IMR-90 (cell line): ENCODE measurements at regions not wholly inside any gene's neighbourhood (a gene's known extent, or its start where the extent isn't known, plus 50 kb on each side); places are given as distances from the start of the nearest gene placed in this dataset.

Experiments
- ATAC-seq: fragments of 200-7000 bp; cut with Tn5 transposase; 2 replicates; pipeline ENCODE4 v1.9.1; 2020; ENCODE audit warnings: low read depth, mild to moderate bottlenecking, moderate library complexity
- BruUV-seq: library from RNA; stranded (reverse); fragments of 400-500 nt; replicated peaks from 2 replicates; lab custom pipeline; 2021; lab: Mats Ljungman, UMichigan
- CTCF ChIA-PET: fragments of 300-600 bp; formaldehyde crosslinking; extraction: SDS; loops from one replicate; lab custom pipeline; 2021; ENCODE audit warnings: antibody characterized with exemption; lab: Yijun Ruan, JAX
- POLR2A ChIA-PET: fragments of 300-600 bp; sonication (Branson Sonifier 250); formaldehyde crosslinking; loops from one replicate; lab custom pipeline; 2022; ENCODE audit warnings: antibody characterized with exemption; ENCODE audit not compliant: unreplicated experiment; lab: Charles Lee
- DNase-seq: peaks from one replicate; pipeline ENCODE4 v3.0.0; 2013
- H2AFZ ChIP-seq: replicated peaks from 2 replicates; pipeline ENCODE3; 2013; ENCODE audit warnings: low read length, mild to moderate bottlenecking; ENCODE audit not compliant: poor library complexity
- H2AK5ac ChIP-seq: 2 replicates; pipeline ENCODE4 v1.6.1; 2013; ENCODE audit warnings: low read depth, low read length, inconsistent platforms
- H2AK9ac ChIP-seq: replicated peaks from 2 replicates; pipeline ENCODE3; 2013; ENCODE audit warnings: mild to moderate bottlenecking, low read depth, low read length, moderate library complexity; ENCODE audit not compliant: poor library complexity
- H2BK120ac ChIP-seq: 2 replicates; pipeline ENCODE4 v1.6.1; 2013; ENCODE audit warnings: low read depth, low read length, inconsistent platforms
- H2BK15ac ChIP-seq: 3 replicates; pipeline ENCODE4 v1.6.1; 2013; ENCODE audit warnings: low read depth, low read length, inconsistent platforms
- H2BK20ac ChIP-seq: 2 replicates; pipeline ENCODE4 v1.6.1; 2013; ENCODE audit warnings: low read depth, mild to moderate bottlenecking, inconsistent platforms, low read length, moderate library complexity
- H2BK5ac ChIP-seq: 2 replicates; pipeline ENCODE4 v1.6.1; 2013; ENCODE audit warnings: mild to moderate bottlenecking, low read depth, low read length, inconsistent platforms; ENCODE audit not compliant: poor library complexity, severe bottlenecking
- H3K14ac ChIP-seq: replicated peaks from 2 replicates; pipeline ENCODE4 v1.6.1; 2013; ENCODE audit warnings: low read depth, low read length, inconsistent platforms
- H3K18ac ChIP-seq: 2 replicates; pipeline ENCODE4 v1.6.1; 2013; ENCODE audit warnings: low read depth, low read length, control low read depth
- H3K23ac ChIP-seq: 2 replicates; pipeline ENCODE4 v1.6.1; 2013; ENCODE audit warnings: low read depth, low read length, inconsistent platforms
- H3K27ac ChIP-seq: 2 replicates; pipeline ENCODE4 v1.5.1; 2013; ENCODE audit warnings: mild to moderate bottlenecking, control low read depth, low read length; ENCODE audit not compliant: insufficient read depth
- H3K27me3 ChIP-seq: 2 replicates; pipeline ENCODE4 v1.6.1; 2013; ENCODE audit warnings: low read length; ENCODE audit not compliant: control insufficient read depth, insufficient read depth
- H3K36me3 ChIP-seq: 2 replicates; pipeline ENCODE4 v1.6.1; 2013; ENCODE audit warnings: low read length, mixed read lengths; ENCODE audit not compliant: control insufficient read depth, insufficient read depth
- H3K4ac ChIP-seq: 2 replicates; pipeline ENCODE4 v1.6.1; 2013; ENCODE audit warnings: low read depth, low read length, inconsistent platforms
- H3K4me1 ChIP-seq: 2 replicates; pipeline ENCODE4 v1.6.1; 2013; ENCODE audit warnings: low read length, mixed read lengths; ENCODE audit not compliant: control insufficient read depth, insufficient read depth
- H3K4me2 ChIP-seq: 2 replicates; pipeline ENCODE4 v1.6.1; 2013; ENCODE audit warnings: low read depth, mild to moderate bottlenecking, control low read depth, low read length, moderate library complexity
- H3K4me3 ChIP-seq: 2 replicates; pipeline ENCODE4 v1.5.1; 2013; ENCODE audit warnings: low read depth, mild to moderate bottlenecking, control low read depth, low read length, moderate library complexity; ENCODE audit not compliant: insufficient read depth
- H3K56ac ChIP-seq: 2 replicates; pipeline ENCODE4 v1.6.1; 2013; ENCODE audit warnings: low read length, inconsistent platforms; ENCODE audit not compliant: insufficient read depth; ENCODE audit errors: extremely low read depth
- H3K79me1 ChIP-seq, 2 experiments: 2 replicates each; pipeline ENCODE4 v1.6.1; 2013; ENCODE audit warnings: low read length in 2 of 2, inconsistent platforms in 1 of 2, low read depth in 1 of 2
- H3K9ac ChIP-seq: 2 replicates; pipeline ENCODE4 v1.6.1; 2013; ENCODE audit warnings: low read depth, low read length, control low read depth
- H3K9me1 ChIP-seq: 2 replicates; pipeline ENCODE4 v1.6.1; 2013; ENCODE audit warnings: low read length, inconsistent platforms; ENCODE audit not compliant: insufficient read depth
- H3K9me3 ChIP-seq: 2 replicates; pipeline ENCODE4 v1.6.1; 2013; ENCODE audit warnings: low read length; ENCODE audit not compliant: control insufficient read depth, insufficient read depth
- H4K20me1 ChIP-seq: 2 replicates; pipeline ENCODE4 v1.6.1; 2013; ENCODE audit warnings: low read length, inconsistent platforms; ENCODE audit not compliant: insufficient read depth
- H4K5ac ChIP-seq: 2 replicates; pipeline ENCODE4 v1.6.1; 2013; ENCODE audit warnings: mild to moderate bottlenecking, low read depth, low read length, control low read depth
- H4K8ac ChIP-seq, 2 experiments: 2 replicates each; pipeline ENCODE4 v1.6.1; 2013; ENCODE audit warnings: low read depth in 2 of 2, low read length in 2 of 2, control low read depth in 1 of 2, inconsistent platforms in 1 of 2
- H4K91ac ChIP-seq: 2 replicates; pipeline ENCODE4 v1.6.1; 2013; ENCODE audit warnings: low read depth, low read length, inconsistent platforms; ENCODE audit not compliant: insufficient read depth
- RAD21 ChIP-seq: IDR thresholded peaks from 2 replicates; pipeline ENCODE4 v1.6.1; 2012; ENCODE audit warnings: low read length, improper control_type of control experiment
- WGBS, 2 experiments: methylation state at CpG; one replicate each; pipeline versions ENCODE4 v1.1.5 to v1.1.7; 2013; ENCODE audit warnings: missing lambda C conversion rate in 2 of 2; ENCODE audit not compliant: insufficient read length in 1 of 2; ENCODE audit errors: extremely low coverage in 2 of 2; 5-methylcytosine and 5-hydroxymethylcytosine counted together
- dilution Hi-C: fragments of 300-500 bp; cut with HindIII; formaldehyde crosslinking; loops from one replicate; pipeline ENCODE4 v1.14.3; 2018; ENCODE audit warnings: low sequenced_read_pairs; ENCODE audit not compliant: unreplicated experiment
- in situ Hi-C: fragments of 300-500 bp; cut with MboI; formaldehyde crosslinking; loops from 3 replicates; pipeline ENCODE4 v1.14.3; 2019; ENCODE audit warnings: low sequenced_read_pairs, inconsistent platforms, mixed read lengths
- intact Hi-C: fragments of 100-400 bp; cut with micrococcal nuclease; formaldehyde crosslinking; loops from 2 replicates; pipeline ENCODE4 v1.10.0; 2022

- no peak overlapping the region for H4K8ac ChIP-seq
These were observed 62.0 kb upstream of the KLF13 start for GRCh38 chr15:31264559-31265089.

More at GRCh38 chr15:31264559-31265089, 62.0 kb upstream of the KLF13 start:
- Histone ChIP-seq H3K14ac (no peak overlapping the region), H3K23ac (no peak overlapping the region), H4K91ac (no peak overlapping the region), H2AFZ (peak overlapping the region; percentile 44), H3K9me3 (no peaks in the 10 kb centered on the region), H4K5ac (no peak overlapping the region), H2BK5ac (no peak overlapping the region), H2AK9ac (no peak overlapping the region), H3K4ac (no peak overlapping the region), H2BK15ac (no peak overlapping the region), H3K79me1 (no peaks in the 10 kb centered on the region), H3K27ac (no peak overlapping the region), H3K27me3 (peaks cover 7% of the 10 kb centered on the region; the same call in 1 of the 2 replicates), H3K18ac (no peak overlapping the region), H4K20me1 (no peaks in the 10 kb centered on the region), H2BK120ac (no peak overlapping the region), H3K36me3 (no peaks in the 10 kb centered on the region), H2BK20ac (no peak overlapping the region), H2AK5ac (no peak overlapping the region), H3K9me1 (no peaks in the 10 kb centered on the region), H3K9ac (no peak overlapping the region), H3K4me3 (no peak overlapping the region), H3K4me2 (no peak overlapping the region), H3K4me1 (no peaks in the 10 kb centered on the region), H3K56ac (no peak overlapping the region)
- dilution Hi-C loops (no loop called here), intact Hi-C loops (no loop called here), in situ Hi-C loops (no loop called here)
- WGBS, 2 experiments: 100% methylated on average over 1 of the region's 6 CpGs; no CpG with 5 or more reads in 1 of the 2 experiments
- ChIA-PET CTCF (no interaction called here), POLR2A (no interaction called here)
- no TSS peak for BruUV-seq
- no peak for TF ChIP-seq RAD21
- ATAC-seq (no peak), DNase-seq (no peak)
